ENCODE measurements at regions not wholly inside any gene's neighbourhood (a gene's known extent, or its start where the extent isn't known, plus 50 kb on each side); places are given as distances from the start of the nearest gene placed in this dataset.

- DNase-seq (ENCODE audit: low read depth, low spot score) (no peak), FAIRE-seq (peak; percentile 58)
- Histone ChIP-seq H2AFZ (ENCODE audit: control insufficient read depth, low read length) (no peak overlapping the region), H3K4me1 (ENCODE audit: control insufficient read depth, extremely low read depth, insufficient read depth, low read length) (peaks cover 8% of the 10 kb centered on the region), H3K36me3 (ENCODE audit: control insufficient read depth in 2 of 2, extremely low read depth in 1 of 2, insufficient read depth in 2 of 2, low read length in 2 of 2) (no peaks in the 10 kb centered on the region), H3K4me2 (ENCODE audit: control insufficient read depth, extremely low read depth, insufficient read depth, low read depth, low read length) (no peak overlapping the region), H3K9me3 (ENCODE audit: control insufficient read depth, low read depth, low read length) (no peaks in the 10 kb centered on the region), H4K20me1 (ENCODE audit: control insufficient read depth, extremely low read depth, insufficient read depth, low read length) (no peaks in the 10 kb centered on the region), H3K9ac (ENCODE audit: control insufficient read depth, extremely low read depth, insufficient read depth, low read length) (no peak overlapping the region), H3K9me1 (ENCODE audit: control insufficient read depth, extremely low read depth, insufficient read depth, low read length) (no peaks in the 10 kb centered on the region), H3K27me3 (ENCODE audit: control insufficient read depth, extremely low read depth, insufficient read depth, low read length) (no peaks in the 10 kb centered on the region), H3K27ac (ENCODE audit: control insufficient read depth, insufficient read depth, low read length) (no peak overlapping the region), H3K4me3 (ENCODE audit: control insufficient read depth in 2 of 3, extremely low read depth in 1 of 3, insufficient read depth in 2 of 3, low read depth in 1 of 3, low read length in 3 of 3) (no peak overlapping the region), H3K79me2 (ENCODE audit: control insufficient read depth, insufficient read depth, low read length) (no peaks in the 10 kb centered on the region)
- TF ChIP-seq, protein P1, sequence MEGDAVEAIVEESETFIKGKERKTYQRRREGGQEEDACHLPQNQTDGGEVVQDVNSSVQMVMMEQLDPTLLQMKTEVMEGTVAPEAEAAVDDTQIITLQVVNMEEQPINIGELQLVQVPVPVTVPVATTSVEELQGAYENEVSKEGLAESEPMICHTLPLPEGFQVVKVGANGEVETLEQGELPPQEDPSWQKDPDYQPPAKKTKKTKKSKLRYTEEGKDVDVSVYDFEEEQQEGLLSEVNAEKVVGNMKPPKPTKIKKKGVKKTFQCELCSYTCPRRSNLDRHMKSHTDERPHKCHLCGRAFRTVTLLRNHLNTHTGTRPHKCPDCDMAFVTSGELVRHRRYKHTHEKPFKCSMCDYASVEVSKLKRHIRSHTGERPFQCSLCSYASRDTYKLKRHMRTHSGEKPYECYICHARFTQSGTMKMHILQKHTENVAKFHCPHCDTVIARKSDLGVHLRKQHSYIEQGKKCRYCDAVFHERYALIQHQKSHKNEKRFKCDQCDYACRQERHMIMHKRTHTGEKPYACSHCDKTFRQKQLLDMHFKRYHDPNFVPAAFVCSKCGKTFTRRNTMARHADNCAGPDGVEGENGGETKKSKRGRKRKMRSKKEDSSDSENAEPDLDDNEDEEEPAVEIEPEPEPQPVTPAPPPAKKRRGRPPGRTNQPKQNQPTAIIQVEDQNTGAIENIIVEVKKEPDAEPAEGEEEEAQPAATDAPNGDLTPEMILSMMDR (optimal IDR thresholded peaks at IDR 0.05 in 1 of 3, IDR thresholded peaks at IDR 0.05 in 1 of 3, conservative IDR thresholded peaks at IDR 0.05 in 1 of 3; ENCODE audit: extremely low read depth in 1 of 3, insufficient read depth in 2 of 3, low read length in 3 of 3) = no peak
- no peak for TF ChIP-seq EZH2 (IDR thresholded peaks at IDR 0.05; ENCODE audit: low read length)
- dilution Hi-C loops (cut with MboI; ENCODE audit: extremely low pct_ligation_motif_present, low sequenced_read_pairs) = no loop called here
Observed at GRCh38 chr3:30492322-30493192, 113.8 kb upstream of the TGFBR2 start.

DNA sequence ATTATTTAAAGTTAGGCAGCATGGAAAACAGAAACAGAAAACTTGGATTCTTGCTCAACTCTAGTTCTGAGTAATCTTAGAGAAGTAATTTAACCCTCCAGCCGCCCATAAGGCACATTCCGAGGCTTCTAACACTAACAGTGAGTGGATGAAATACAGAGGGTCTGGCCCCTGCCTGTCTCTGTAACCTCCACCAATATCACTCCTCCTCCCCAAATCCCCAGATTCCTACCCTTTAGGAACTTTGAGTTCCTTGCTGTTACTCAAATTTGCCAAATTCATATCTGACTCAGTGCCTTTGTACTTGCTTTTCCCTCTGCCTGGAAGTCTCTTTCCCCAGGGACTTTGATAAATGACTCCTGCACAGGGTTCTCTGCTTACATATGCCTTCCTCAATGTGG lies 112.5 kb upstream of the TGFBR2 start:
- no peak overlapping the region for H3K9ac ChIP-seq (ENCODE audit: control insufficient read depth, extremely low read depth, insufficient read depth, low read length)
- no peak for TF ChIP-seq EZH2 (IDR thresholded peaks at IDR 0.05; ENCODE audit: low read length)
- TF ChIP-seq, protein P1 (optimal IDR thresholded peaks at IDR 0.05 in 1 of 3, IDR thresholded peaks at IDR 0.05 in 1 of 3, conservative IDR thresholded peaks at IDR 0.05 in 1 of 3; ENCODE audit: extremely low read depth in 1 of 3, insufficient read depth in 2 of 3, low read length in 3 of 3) = no peak

More for the DNA sequence above, 112.5 kb upstream of the TGFBR2 start:
- H3K36me3 ChIP-seq (ENCODE audit: control insufficient read depth in 2 of 2, extremely low read depth in 1 of 2, insufficient read depth in 2 of 2, low read length in 2 of 2) = no peaks in the 10 kb centered on the region
- no peak for FAIRE-seq
- H3K4me2 ChIP-seq (ENCODE audit: control insufficient read depth, extremely low read depth, insufficient read depth, low read depth, low read length) = no peak overlapping the region
- no peak overlapping the region for H3K27ac ChIP-seq (ENCODE audit: control insufficient read depth, insufficient read depth, low read length)
- no peak overlapping the region for H3K4me3 ChIP-seq (ENCODE audit: control insufficient read depth in 2 of 3, extremely low read depth in 1 of 3, insufficient read depth in 2 of 3, low read depth in 1 of 3, low read length in 3 of 3)
- H4K20me1 ChIP-seq (ENCODE audit: control insufficient read depth, extremely low read depth, insufficient read depth, low read length) = no peaks in the 10 kb centered on the region
- DNase-seq (ENCODE audit: low read depth, low spot score) = no peak
- H3K9me3 ChIP-seq (ENCODE audit: control insufficient read depth, low read depth, low read length) = no peaks in the 10 kb centered on the region
- peak overlapping the region; percentile 41 for H2AFZ ChIP-seq (ENCODE audit: control insufficient read depth, low read length)
- dilution Hi-C loops (cut with MboI; ENCODE audit: extremely low pct_ligation_motif_present, low sequenced_read_pairs) = no loop called here
- no peaks in the 10 kb centered on the region for H3K9me1 ChIP-seq (ENCODE audit: control insufficient read depth, extremely low read depth, insufficient read depth, low read length)
- peaks cover 8% of the 10 kb centered on the region for H3K4me1 ChIP-seq (ENCODE audit: control insufficient read depth, extremely low read depth, insufficient read depth, low read length)
- H3K27me3 ChIP-seq (ENCODE audit: control insufficient read depth, extremely low read depth, insufficient read depth, low read length) = no peaks in the 10 kb centered on the region
- no peaks in the 10 kb centered on the region for H3K79me2 ChIP-seq (ENCODE audit: control insufficient read depth, insufficient read depth, low read length)
